PFSK-1 (cell line): ENCODE measurements at regions not wholly inside any gene's neighbourhood (a gene's known extent, or its start where the extent isn't known, plus 50 kb on each side); places are given as distances from the start of the nearest gene placed in this dataset.

ENCODE experiments used
- POLR2AphosphoS5 ChIP-seq: IDR thresholded peaks from 2 replicates; pipeline ENCODE4 v1.6.1; 2012; ENCODE audit warnings: low read depth, mild to moderate bottlenecking, control low read depth, low read length, moderate library complexity
- SIN3A ChIP-seq: IDR thresholded peaks from 2 replicates; pipeline ENCODE4 v1.6.1; 2012; ENCODE audit warnings: mild to moderate bottlenecking, low read length, moderate library complexity, borderline replicate concordance; ENCODE audit not compliant: insufficient read depth
- TAF1 ChIP-seq: IDR thresholded peaks from 2 replicates; pipeline ENCODE4 v1.6.1; 2012; ENCODE audit warnings: low read length, control low read depth, borderline replicate concordance; ENCODE audit not compliant: insufficient read depth

- TF ChIP-seq TAF1 = no peak
- no peak for TF ChIP-seq POLR2AphosphoS5
- no peak for TF ChIP-seq SIN3A
Observed at GRCh38 chr6:19609972-19610641, 227.1 kb upstream of the ID4 start.
